ENCODE measurements at regions not wholly inside any gene's neighbourhood (a gene's known extent, or its start where the extent isn't known, plus 50 kb on each side); places are given as distances from the start of the nearest gene placed in this dataset.

DNA sequence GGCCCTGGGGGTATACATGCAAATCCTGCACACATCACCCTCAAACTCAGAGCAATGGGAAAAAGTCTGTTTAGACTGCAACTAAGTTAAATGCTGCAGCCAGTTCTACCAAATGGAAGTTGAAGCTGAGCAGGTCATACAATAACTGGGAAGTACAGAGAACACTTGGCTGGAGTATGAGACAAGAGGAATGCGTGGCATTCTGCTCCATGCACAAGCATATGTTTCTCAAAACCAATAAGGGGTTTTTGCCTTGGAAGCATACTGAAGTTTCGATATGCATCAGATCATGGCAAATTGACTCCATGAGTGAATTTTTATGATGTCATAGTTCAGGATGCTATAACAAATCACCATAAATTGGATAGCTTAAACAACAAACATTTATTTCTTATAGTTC, 193.8 kb downstream of the COL12A1 start:
- TF ChIP-seq POLR2AphosphoS5 (IDR thresholded peaks at IDR 0.05), result no peak
- TF ChIP-seq, protein P1, sequence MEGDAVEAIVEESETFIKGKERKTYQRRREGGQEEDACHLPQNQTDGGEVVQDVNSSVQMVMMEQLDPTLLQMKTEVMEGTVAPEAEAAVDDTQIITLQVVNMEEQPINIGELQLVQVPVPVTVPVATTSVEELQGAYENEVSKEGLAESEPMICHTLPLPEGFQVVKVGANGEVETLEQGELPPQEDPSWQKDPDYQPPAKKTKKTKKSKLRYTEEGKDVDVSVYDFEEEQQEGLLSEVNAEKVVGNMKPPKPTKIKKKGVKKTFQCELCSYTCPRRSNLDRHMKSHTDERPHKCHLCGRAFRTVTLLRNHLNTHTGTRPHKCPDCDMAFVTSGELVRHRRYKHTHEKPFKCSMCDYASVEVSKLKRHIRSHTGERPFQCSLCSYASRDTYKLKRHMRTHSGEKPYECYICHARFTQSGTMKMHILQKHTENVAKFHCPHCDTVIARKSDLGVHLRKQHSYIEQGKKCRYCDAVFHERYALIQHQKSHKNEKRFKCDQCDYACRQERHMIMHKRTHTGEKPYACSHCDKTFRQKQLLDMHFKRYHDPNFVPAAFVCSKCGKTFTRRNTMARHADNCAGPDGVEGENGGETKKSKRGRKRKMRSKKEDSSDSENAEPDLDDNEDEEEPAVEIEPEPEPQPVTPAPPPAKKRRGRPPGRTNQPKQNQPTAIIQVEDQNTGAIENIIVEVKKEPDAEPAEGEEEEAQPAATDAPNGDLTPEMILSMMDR (IDR thresholded peaks at IDR 0.05), result no peak

Data from upper lobe of left lung (tissue), 4 donors.